ENCODE measurements at regions not wholly inside any gene's neighbourhood (a gene's known extent, or its start where the extent isn't known, plus 50 kb on each side); places are given as distances from the start of the nearest gene placed in this dataset.

GRCh38 chr1:238596703-238597102 lies 706.0 kb upstream of the ZP4 start:
- no peak for DNase-seq
- Histone ChIP-seq H3K9me3 (no peaks in the 10 kb centered on the region), H3K36me3 (no peaks in the 10 kb centered on the region), H3K4me1 (no peaks in the 10 kb centered on the region), H3K4me3 (no peak overlapping the region), H3K27me3 (no peaks in the 10 kb centered on the region), H3K27ac (no peak overlapping the region)
- intact Hi-C loops (cut with DNase I): no loop called here
- 91 to 92% methylated on average over 4 of the region's 4 CpGs for WGBS, 2 donors
- TF ChIP-seq, protein P1, sequence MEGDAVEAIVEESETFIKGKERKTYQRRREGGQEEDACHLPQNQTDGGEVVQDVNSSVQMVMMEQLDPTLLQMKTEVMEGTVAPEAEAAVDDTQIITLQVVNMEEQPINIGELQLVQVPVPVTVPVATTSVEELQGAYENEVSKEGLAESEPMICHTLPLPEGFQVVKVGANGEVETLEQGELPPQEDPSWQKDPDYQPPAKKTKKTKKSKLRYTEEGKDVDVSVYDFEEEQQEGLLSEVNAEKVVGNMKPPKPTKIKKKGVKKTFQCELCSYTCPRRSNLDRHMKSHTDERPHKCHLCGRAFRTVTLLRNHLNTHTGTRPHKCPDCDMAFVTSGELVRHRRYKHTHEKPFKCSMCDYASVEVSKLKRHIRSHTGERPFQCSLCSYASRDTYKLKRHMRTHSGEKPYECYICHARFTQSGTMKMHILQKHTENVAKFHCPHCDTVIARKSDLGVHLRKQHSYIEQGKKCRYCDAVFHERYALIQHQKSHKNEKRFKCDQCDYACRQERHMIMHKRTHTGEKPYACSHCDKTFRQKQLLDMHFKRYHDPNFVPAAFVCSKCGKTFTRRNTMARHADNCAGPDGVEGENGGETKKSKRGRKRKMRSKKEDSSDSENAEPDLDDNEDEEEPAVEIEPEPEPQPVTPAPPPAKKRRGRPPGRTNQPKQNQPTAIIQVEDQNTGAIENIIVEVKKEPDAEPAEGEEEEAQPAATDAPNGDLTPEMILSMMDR (IDR thresholded peaks at IDR 0.05): no peak
- TF ChIP-seq POLR2A (IDR thresholded peaks at IDR 0.05): no peak
- no peak for TF ChIP-seq POLR2AphosphoS5 (IDR thresholded peaks at IDR 0.05)
- no peak for TF ChIP-seq EP300 (IDR thresholded peaks at IDR 0.05)

DNA sequence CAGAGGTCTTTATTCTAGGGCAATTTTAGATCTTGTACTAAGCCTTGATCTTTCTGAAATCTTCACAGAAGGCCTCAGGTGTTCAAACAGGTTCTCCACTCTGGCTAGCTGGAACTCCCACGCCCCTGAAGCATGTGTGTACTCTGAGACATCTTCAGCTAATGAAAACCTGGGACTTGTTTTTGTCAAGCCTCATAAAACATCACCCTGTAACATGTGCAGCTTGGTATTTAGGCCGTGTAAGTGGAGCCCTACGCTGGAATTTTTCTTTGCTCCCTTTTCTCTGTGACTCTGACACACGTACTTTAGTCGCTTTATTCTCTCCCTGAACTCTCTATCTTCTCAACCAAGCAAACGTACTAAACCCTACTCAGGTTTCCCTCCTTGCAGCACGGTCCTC lies 701.9 kb upstream of the ZP4 start:
- intact Hi-C loops (cut with DNase I): no loop called here

DNA sequence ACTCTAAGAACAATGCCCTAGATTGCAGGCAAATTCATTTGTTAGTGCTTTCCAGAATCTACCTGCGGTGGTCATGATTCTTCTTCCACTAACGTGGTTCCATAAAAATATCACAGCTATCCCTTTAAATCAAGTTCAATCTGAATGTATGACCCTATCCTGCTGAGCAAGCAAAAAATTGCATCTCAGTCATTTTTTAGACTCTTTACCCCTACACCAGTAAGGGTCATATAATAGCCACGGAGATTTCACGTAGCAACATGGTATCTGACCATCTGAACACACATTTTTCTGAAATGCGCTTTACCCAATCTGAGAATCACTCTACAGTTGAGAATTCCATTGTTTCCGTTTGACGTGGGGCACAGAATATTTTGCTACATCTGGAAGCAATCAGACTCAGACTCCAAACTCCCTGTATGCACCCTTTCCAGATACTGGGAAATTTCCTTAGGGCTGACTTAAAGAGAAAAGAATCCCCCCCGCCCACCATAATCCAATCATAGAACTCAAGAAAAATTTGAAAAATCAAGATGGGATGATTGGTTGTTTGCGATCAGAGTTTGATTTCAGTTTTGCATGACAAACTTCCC lies 699.2 kb upstream of the ZP4 start:
- Histone ChIP-seq H3K9me3 (no peaks in the 10 kb centered on the region), H3K27me3 (no peaks in the 10 kb centered on the region), H3K4me3 (no peak overlapping the region), H3K4me1 (no peaks in the 10 kb centered on the region), H3K27ac (no peak overlapping the region), H3K36me3 (no peaks in the 10 kb centered on the region)
- intact Hi-C loops (cut with DNase I): no loop called here
- 84 to 86% methylated on average over 9 of the region's 9 CpGs for WGBS, 2 donors
- no peak for TF ChIP-seq POLR2A (IDR thresholded peaks at IDR 0.05)
- no peak for TF ChIP-seq POLR2AphosphoS5 (IDR thresholded peaks at IDR 0.05)
- TF ChIP-seq EP300 (IDR thresholded peaks at IDR 0.05): no peak
- TF ChIP-seq, protein P1 (IDR thresholded peaks at IDR 0.05): no peak
- no peak for DNase-seq

More for the DNA sequence above, 701.9 kb upstream of the ZP4 start:
- H3K27ac ChIP-seq: no peak overlapping the region
- no peak for DNase-seq
- no peaks in the 10 kb centered on the region for H3K9me3 ChIP-seq
- H3K27me3 ChIP-seq: no peaks in the 10 kb centered on the region
- WGBS, 2 donors: 60 to 74% methylated on average over 7 of the region's 7 CpGs
- no peak for TF ChIP-seq POLR2AphosphoS5 (IDR thresholded peaks at IDR 0.05)
- TF ChIP-seq, protein P1 (IDR thresholded peaks at IDR 0.05): no peak
- no peak for TF ChIP-seq POLR2A (IDR thresholded peaks at IDR 0.05)
- TF ChIP-seq EP300 (IDR thresholded peaks at IDR 0.05): no peak
- H3K36me3 ChIP-seq: no peaks in the 10 kb centered on the region
- no peak overlapping the region for H3K4me3 ChIP-seq
- no peaks in the 10 kb centered on the region for H3K4me1 ChIP-seq

GRCh38 chr1:238582816-238583215 lies 692.1 kb upstream of the ZP4 start:
- TF ChIP-seq, protein P1 (IDR thresholded peaks at IDR 0.05): no peak
- TF ChIP-seq POLR2A (IDR thresholded peaks at IDR 0.05): no peak
- TF ChIP-seq EP300 (IDR thresholded peaks at IDR 0.05): no peak
- TF ChIP-seq POLR2AphosphoS5 (IDR thresholded peaks at IDR 0.05): no peak
- no peak for DNase-seq
- Histone ChIP-seq H3K27me3 (no peaks in the 10 kb centered on the region), H3K9me3 (no peaks in the 10 kb centered on the region), H3K4me3 (no peak overlapping the region), H3K27ac (no peak overlapping the region), H3K4me1 (no peaks in the 10 kb centered on the region), H3K36me3 (no peaks in the 10 kb centered on the region)
- intact Hi-C loops (cut with DNase I): no loop called here
- WGBS, 2 donors: 86 to 94% methylated on average over 3 of the region's 3 CpGs

GRCh38 chr1:238581332-238581731 lies 690.6 kb upstream of the ZP4 start:
- Histone ChIP-seq H3K27me3 (no peaks in the 10 kb centered on the region), H3K9me3 (no peaks in the 10 kb centered on the region), H3K27ac (no peak overlapping the region), H3K36me3 (no peaks in the 10 kb centered on the region), H3K4me3 (no peak overlapping the region), H3K4me1 (no peaks in the 10 kb centered on the region)
- DNase-seq: no peak
- intact Hi-C loops (cut with DNase I): no loop called here
- WGBS, 2 donors: 48 to 72% methylated on average over 2 of the region's 2 CpGs
- no peak for TF ChIP-seq EP300 (IDR thresholded peaks at IDR 0.05)
- no peak for TF ChIP-seq POLR2AphosphoS5 (IDR thresholded peaks at IDR 0.05)
- TF ChIP-seq POLR2A (IDR thresholded peaks at IDR 0.05): no peak
- TF ChIP-seq, protein P1 (IDR thresholded peaks at IDR 0.05): no peak

Measured in sigmoid colon (tissue), 6 donors.